ENCODE measurements at regions not wholly inside any gene's neighbourhood (a gene's known extent, or its start where the extent isn't known, plus 50 kb on each side); places are given as distances from the start of the nearest gene placed in this dataset.

DNA sequence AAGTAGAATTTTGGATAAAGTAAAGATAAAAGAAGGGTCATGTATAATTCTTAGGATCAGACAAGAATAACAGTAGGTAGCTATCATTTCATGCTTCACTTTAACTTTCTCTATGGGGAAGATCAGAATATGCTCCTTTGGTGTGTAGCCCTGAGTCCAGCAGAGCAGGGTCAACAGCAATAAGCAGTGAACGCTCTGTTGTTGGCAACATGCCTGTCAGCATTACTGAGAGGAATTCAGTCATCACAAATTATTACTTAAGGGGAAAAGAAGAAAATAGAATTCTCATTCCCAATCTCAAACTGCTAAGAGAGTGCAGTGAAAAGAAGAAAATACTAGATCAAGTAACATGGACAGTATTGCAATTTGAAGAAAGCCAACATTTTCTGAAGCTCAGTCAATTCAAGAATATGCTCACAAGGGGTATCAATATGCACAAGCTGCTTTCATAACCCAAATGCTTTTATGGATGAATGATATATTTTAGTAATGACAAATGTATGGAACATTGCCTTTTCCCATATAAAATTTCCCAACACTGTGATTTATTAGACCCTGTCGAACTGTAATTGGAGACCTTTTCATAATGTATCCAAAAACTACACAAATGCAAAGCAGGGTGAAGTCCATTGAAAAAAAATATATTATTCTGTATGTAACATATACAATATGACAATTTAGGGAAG, 1359.4 kb downstream of the EFNA5 start:
- no peak for TF ChIP-seq ZNF384 (IDR thresholded peaks at IDR 0.05)
- TF ChIP-seq SUZ12 (IDR thresholded peaks at IDR 0.05): no peak
- no peak for TF ChIP-seq BHLHE40 (IDR thresholded peaks at IDR 0.05; ENCODE audit: borderline replicate concordance)
- TF ChIP-seq ARNT (IDR thresholded peaks at IDR 0.05): no peak
- TF ChIP-seq ELF4 (IDR thresholded peaks at IDR 0.05): no peak
- TF ChIP-seq TARDBP (IDR thresholded peaks at IDR 0.05): no peak
- TF ChIP-seq SP1 (IDR thresholded peaks at IDR 0.05): no peak
- no peak for TF ChIP-seq L3MBTL2 (conservative IDR thresholded peaks at IDR 0.05)
- no peak for TF ChIP-seq FOXM1 (IDR thresholded peaks at IDR 0.05; ENCODE audit: borderline replicate concordance)
- TF ChIP-seq FOXK2 (IDR thresholded peaks at IDR 0.05): no peak

Data from HEK293T (cell line).